Parathyroid adenoma (tissue), 2 donors: ENCODE measurements at regions not wholly inside any gene's neighbourhood (a gene's known extent, or its start where the extent isn't known, plus 50 kb on each side); places are given as distances from the start of the nearest gene placed in this dataset.

Experiments used
- H2AFZ ChIP-seq: fragments of 300-600 bp; sonication (generic); one replicate; pipeline ENCODE4 v1.7.0; 2017; ENCODE audit warnings: antibody characterized with exemption, mild to moderate bottlenecking
- H3K27ac ChIP-seq: fragments of 300-600 bp; sonication (generic); one replicate; pipeline ENCODE4 v1.7.0; 2017
- H3K27me3 ChIP-seq: fragments of 300-600 bp; sonication (generic); one replicate; pipeline ENCODE4 v1.7.0; 2017; ENCODE audit warnings: low read length; ENCODE audit not compliant: control insufficient read depth, insufficient read depth
- H3K36me3 ChIP-seq: fragments of 300-600 bp; sonication (generic); one replicate; pipeline ENCODE4 v1.7.0; 2017; ENCODE audit warnings: low read length; ENCODE audit not compliant: control insufficient read depth, insufficient read depth
- H3K4me1 ChIP-seq: fragments of 300-600 bp; sonication (generic); one replicate; pipeline ENCODE4 v1.7.0; 2017; ENCODE audit warnings: control low read depth
- H3K4me2 ChIP-seq: fragments of 300-600 bp; sonication (generic); one replicate; pipeline ENCODE4 v1.7.0; 2017; ENCODE audit warnings: low read length
- H3K4me3 ChIP-seq: fragments of 300-600 bp; sonication (generic); one replicate; pipeline ENCODE4 v1.7.0; 2017; ENCODE audit warnings: low read depth, low read length
- H3K79me2 ChIP-seq: fragments of 300-600 bp; sonication (generic); one replicate; pipeline ENCODE4 v1.7.0; 2017; ENCODE audit warnings: control low read depth
- H3K9ac ChIP-seq: fragments of 300-600 bp; sonication (generic); one replicate; pipeline ENCODE4 v1.7.0; 2017; ENCODE audit warnings: mild to moderate bottlenecking
- H3K9me3 ChIP-seq: fragments of 300-600 bp; sonication (generic); one replicate; pipeline ENCODE4 v1.7.0; 2017; ENCODE audit warnings: low read length; ENCODE audit not compliant: control insufficient read depth
- TF ChIP-seq, protein P1 (sequence below): fragments of 300-600 bp; sonication (generic); IDR thresholded peaks from one replicate; pipeline ENCODE4 v1.7.0; 2017; ENCODE audit warnings: antibody characterized with exemption, mild to moderate bottlenecking
- donor health status: primary hyperparathyroidism.

DNA sequence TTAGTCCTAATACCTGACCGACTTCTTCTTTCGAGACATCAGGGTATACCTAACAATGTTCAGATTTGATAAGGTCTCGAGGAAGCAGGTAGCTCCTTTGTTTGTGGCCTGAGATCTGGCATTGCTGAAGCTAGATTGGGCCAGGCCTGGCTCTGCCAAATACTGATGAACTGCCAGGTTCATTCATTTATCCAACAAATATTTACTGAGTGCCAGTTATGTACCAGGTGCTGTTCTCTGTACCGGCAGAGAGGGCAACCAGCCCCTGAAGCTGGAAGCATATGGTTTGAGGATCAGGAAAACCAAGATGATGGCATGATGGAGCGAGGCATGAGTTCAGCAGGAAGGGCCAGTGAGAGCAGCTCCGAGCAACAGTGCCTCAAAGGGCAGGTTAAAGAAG is 196.2 kb upstream of the NSMCE3 start:
- H2AFZ ChIP-seq, result no peak overlapping the region
- H3K27ac ChIP-seq, result peak overlapping the region; percentile 82
- peaks cover 25% of the 10 kb centered on the region for H3K4me1 ChIP-seq
- H3K36me3 ChIP-seq, result no peaks in the 10 kb centered on the region
- no peak overlapping the region for H3K4me2 ChIP-seq
- H3K9me3 ChIP-seq, result no peaks in the 10 kb centered on the region
- no peaks in the 10 kb centered on the region for H3K27me3 ChIP-seq
- H3K4me3 ChIP-seq, result no peak overlapping the region
- H3K9ac ChIP-seq, result no peak overlapping the region
- TF ChIP-seq, protein P1, sequence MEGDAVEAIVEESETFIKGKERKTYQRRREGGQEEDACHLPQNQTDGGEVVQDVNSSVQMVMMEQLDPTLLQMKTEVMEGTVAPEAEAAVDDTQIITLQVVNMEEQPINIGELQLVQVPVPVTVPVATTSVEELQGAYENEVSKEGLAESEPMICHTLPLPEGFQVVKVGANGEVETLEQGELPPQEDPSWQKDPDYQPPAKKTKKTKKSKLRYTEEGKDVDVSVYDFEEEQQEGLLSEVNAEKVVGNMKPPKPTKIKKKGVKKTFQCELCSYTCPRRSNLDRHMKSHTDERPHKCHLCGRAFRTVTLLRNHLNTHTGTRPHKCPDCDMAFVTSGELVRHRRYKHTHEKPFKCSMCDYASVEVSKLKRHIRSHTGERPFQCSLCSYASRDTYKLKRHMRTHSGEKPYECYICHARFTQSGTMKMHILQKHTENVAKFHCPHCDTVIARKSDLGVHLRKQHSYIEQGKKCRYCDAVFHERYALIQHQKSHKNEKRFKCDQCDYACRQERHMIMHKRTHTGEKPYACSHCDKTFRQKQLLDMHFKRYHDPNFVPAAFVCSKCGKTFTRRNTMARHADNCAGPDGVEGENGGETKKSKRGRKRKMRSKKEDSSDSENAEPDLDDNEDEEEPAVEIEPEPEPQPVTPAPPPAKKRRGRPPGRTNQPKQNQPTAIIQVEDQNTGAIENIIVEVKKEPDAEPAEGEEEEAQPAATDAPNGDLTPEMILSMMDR, result no peak
- H3K79me2 ChIP-seq, result peaks cover 23% of the 10 kb centered on the region

DNA sequence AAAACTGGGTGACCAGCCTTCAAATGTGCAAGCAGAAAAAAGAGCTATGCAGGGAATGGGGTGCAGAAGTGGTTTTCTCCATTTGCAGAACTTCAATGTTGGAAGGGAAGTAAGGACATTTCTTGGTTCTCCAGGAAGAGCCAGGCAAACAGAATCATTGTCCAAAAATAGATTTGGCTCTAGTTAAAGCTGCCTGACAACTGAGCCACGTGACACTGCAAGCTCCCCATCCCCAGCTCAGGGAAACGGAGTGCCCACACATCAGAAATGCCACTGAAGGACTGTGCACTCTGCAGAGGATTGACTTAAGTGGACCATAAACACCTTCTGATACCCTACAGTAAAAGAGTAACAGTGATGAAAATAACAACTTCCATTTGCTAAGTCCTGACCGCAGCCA is 195.6 kb upstream of the NSMCE3 start:
- Histone ChIP-seq H2AFZ (no peak overlapping the region), H3K4me3 (no peak overlapping the region), H3K4me1 (peaks cover 21% of the 10 kb centered on the region), H3K9me3 (no peaks in the 10 kb centered on the region), H3K27me3 (no peaks in the 10 kb centered on the region), H3K27ac (peak overlapping the region; percentile 82), H3K79me2 (peaks cover 23% of the 10 kb centered on the region), H3K36me3 (no peaks in the 10 kb centered on the region), H3K4me2 (no peak overlapping the region), H3K9ac (no peak overlapping the region)
- TF ChIP-seq, protein P1, result no peak

DNA sequence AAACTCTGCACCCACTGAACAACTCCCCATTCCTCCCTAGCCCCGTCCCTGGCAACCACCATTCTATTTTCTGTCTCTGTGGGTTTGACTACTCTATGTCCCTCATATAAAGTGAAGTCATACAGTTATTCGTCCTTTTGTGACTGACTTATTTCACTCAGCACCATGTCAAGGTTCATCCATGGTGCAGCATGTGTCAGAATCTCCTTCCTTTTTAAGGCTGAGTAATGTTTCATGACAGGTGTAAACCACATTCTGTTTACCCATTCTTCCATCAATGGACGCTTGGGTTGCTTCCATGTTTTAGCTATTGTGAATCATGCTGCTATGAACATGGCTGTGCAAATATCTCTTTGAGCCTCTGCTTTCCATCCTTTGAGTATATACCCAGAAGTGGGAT is 192.3 kb upstream of the NSMCE3 start:
- Histone ChIP-seq H3K4me3 (no peak overlapping the region), H3K4me2 (no peak overlapping the region), H3K36me3 (no peaks in the 10 kb centered on the region), H3K9me3 (no peaks in the 10 kb centered on the region), H3K27ac (no peak overlapping the region), H3K4me1 (peaks cover 44% of the 10 kb centered on the region), H3K27me3 (no peaks in the 10 kb centered on the region), H2AFZ (no peak overlapping the region), H3K79me2 (peaks cover 16% of the 10 kb centered on the region), H3K9ac (no peak overlapping the region)
- TF ChIP-seq, protein P1, result no peak

DNA sequence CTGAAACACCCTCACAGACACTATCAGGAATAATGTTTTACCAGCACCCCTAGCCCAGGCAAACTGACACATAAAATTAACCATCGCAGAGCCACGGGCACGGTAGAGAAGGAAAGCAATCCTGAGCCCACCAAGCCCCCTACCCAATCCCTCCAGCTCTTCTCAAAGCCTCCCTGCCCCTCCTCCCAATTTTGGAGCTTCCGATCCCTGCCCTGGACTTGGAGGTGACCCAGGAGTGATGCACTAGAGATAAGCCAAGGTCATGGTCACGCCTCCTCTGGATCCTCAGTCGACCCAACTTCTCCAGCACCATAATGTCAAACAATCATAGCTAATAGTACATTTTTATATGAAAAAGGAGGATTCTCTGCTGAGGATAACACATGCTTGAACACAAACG is 188.7 kb upstream of the NSMCE3 start:
- TF ChIP-seq, protein P1, result no peak
- Histone ChIP-seq H3K79me2 (peaks cover 19% of the 10 kb centered on the region), H3K27me3 (no peaks in the 10 kb centered on the region), H2AFZ (no peak overlapping the region), H3K36me3 (no peaks in the 10 kb centered on the region), H3K9ac (no peak overlapping the region), H3K4me3 (no peak overlapping the region), H3K4me1 (peaks cover 48% of the 10 kb centered on the region), H3K9me3 (no peaks in the 10 kb centered on the region), H3K27ac (peak overlapping the region; percentile 91), H3K4me2 (no peak overlapping the region)

DNA sequence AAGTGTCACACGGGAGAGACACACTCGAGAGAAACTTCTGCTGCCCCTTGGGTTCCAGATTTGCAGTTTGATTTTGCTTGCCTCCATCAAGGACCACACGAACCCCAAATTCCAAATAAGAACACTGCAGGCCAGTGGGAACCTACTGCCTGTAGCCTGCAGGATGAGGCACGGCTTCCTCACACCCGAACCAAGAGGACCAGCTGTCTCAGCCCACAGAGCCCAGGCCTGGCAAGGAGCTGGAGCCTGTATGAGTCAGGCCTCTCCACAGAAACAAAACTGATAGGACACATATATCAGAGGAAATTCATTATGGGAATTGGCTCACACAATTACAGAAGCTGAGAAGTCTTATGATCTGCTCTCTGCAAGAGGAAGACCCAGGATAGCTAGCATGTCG is 188.1 kb upstream of the NSMCE3 start:
- TF ChIP-seq, protein P1, result no peak
- H3K27ac ChIP-seq, result peak overlapping the region; percentile 91
- H3K9ac ChIP-seq, result no peak overlapping the region
- H3K4me3 ChIP-seq, result no peak overlapping the region
- H3K79me2 ChIP-seq, result peaks cover 14% of the 10 kb centered on the region
- no peaks in the 10 kb centered on the region for H3K27me3 ChIP-seq
- no peak overlapping the region for H2AFZ ChIP-seq
- H3K4me1 ChIP-seq, result peaks cover 49% of the 10 kb centered on the region
- no peaks in the 10 kb centered on the region for H3K36me3 ChIP-seq
- no peak overlapping the region for H3K4me2 ChIP-seq
- no peaks in the 10 kb centered on the region for H3K9me3 ChIP-seq
